DOHH2 (cell line): ENCODE measurements at regions not wholly inside any gene's neighbourhood (a gene's known extent, or its start where the extent isn't known, plus 50 kb on each side); places are given as distances from the start of the nearest gene placed in this dataset.

Source experiments
- H3F3A ChIP-seq: fragments of 200-600 bp; sonication (generic), shearing (Covaris generic); 2 replicates; pipeline ENCODE4 v1.6.0; 2016; ENCODE audit warnings: antibody characterized with exemption, mild to moderate bottlenecking; ENCODE audit not compliant: control insufficient read depth, insufficient read depth
- H3K27ac ChIP-seq: fragments of 200-600 bp; sonication (generic); 2 replicates; pipeline ENCODE4 v1.5.1; 2014; ENCODE audit warnings: low read depth, mild to moderate bottlenecking, low read length, moderate library complexity
- H3K27me3 ChIP-seq: fragments of 200-600 bp; sonication (generic); 2 replicates; pipeline ENCODE4 v1.6.1; 2014; ENCODE audit warnings: mild to moderate bottlenecking, low read length, mixed read lengths; ENCODE audit not compliant: control insufficient read depth
- H3K36me3 ChIP-seq: fragments of 200-600 bp; sonication (generic); 2 replicates; pipeline ENCODE4 v1.6.1; 2014; ENCODE audit warnings: mild to moderate bottlenecking, low read length, moderate library complexity, mixed read lengths; ENCODE audit not compliant: control insufficient read depth
- H3K4me1 ChIP-seq: fragments of 200-600 bp; sonication (generic); 2 replicates; pipeline ENCODE4 v1.6.1; 2014; ENCODE audit warnings: mild to moderate bottlenecking, low read length, mixed read lengths; ENCODE audit not compliant: control insufficient read depth
- H3K4me2 ChIP-seq: fragments of 200-600 bp; sonication (generic); 2 replicates; pipeline ENCODE4 v1.6.0; 2014; ENCODE audit warnings: mild to moderate bottlenecking, low read length, moderate library complexity
- H3K4me3 ChIP-seq: fragments of 200-600 bp; sonication (generic); 2 replicates; pipeline ENCODE4 v1.5.1; 2014; ENCODE audit warnings: mild to moderate bottlenecking, low read length, mixed read lengths
- H3K79me2 ChIP-seq: fragments of 200-600 bp; sonication (generic); 2 replicates; pipeline ENCODE4 v1.6.1; 2014; ENCODE audit warnings: mild to moderate bottlenecking, low read length, mixed read lengths; ENCODE audit not compliant: control insufficient read depth
- H3K9me2 ChIP-seq: fragments of 200-600 bp; sonication (generic); replicated peaks from 2 replicates; pipeline ENCODE4 v1.6.1; 2014; ENCODE audit warnings: mild to moderate bottlenecking, low read length, mixed read lengths; ENCODE audit not compliant: control insufficient read depth
- H3K9me3 ChIP-seq: fragments of 200-600 bp; sonication (generic); 2 replicates; pipeline ENCODE4 v1.6.1; 2014; ENCODE audit warnings: antibody characterized with exemption, low read length, mixed read lengths; ENCODE audit not compliant: control insufficient read depth, insufficient read depth
- H4K20me1 ChIP-seq: fragments of 200-600 bp; sonication (generic); 2 replicates; pipeline ENCODE4 v1.6.0; 2014; ENCODE audit warnings: low read depth, mild to moderate bottlenecking, antibody characterized with exemption, low read length, moderate library complexity; ENCODE audit not compliant: control insufficient read depth, insufficient read depth
- EZH2phosphoT487 ChIP-seq: fragments of 200-600 bp; sonication (generic); IDR thresholded peaks from 2 replicates; pipeline ENCODE4 v1.6.1; 2017; ENCODE audit warnings: borderline replicate concordance, mild to moderate bottlenecking, antibody characterized with exemption, low read length, moderate library complexity, mixed read lengths
- TF ChIP-seq, protein P1 (sequence below): fragments of 200-600 bp; sonication (generic); IDR thresholded peaks from one replicate; pipeline ENCODE4 v1.5.1; 2014; ENCODE audit warnings: antibody characterized with exemption, mild to moderate bottlenecking, low read depth, low read length; ENCODE audit not compliant: poor library complexity, severe bottlenecking

DNA sequence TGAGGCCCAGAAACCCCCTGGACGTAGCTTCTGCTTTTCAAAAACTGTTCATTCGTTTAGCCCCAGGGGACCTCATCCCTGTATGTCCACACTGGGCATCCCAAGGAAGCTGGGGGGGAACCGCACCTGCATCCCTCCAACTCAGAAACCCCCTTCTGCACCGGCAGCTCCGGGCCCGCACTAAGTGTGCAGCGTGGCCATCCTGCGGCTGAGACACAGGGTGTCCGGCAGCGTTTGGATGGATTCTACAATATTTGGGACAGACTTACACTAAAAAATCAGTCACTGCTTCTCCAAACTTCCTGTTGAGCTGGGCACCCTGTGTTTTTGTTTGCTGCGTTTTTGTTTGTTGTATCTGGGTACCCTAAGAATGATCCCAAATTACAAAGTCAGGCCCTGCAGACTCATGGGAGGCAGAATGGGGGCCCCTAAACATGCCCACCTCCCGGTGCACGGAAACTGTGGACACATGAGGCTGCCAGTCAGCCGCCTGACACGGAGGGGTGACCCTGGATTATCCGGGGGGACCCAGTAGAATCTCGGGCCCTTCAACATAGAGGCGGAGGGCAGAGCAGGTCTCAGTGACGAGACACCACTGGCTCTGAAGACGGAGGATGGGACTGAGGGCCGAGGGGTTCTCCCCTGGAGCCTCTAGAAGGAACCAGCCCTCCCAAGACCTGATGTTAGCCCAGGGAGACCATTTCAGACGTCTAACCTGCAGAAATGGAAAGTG lies 88.2 kb upstream of the BHLHE23 start:
- Histone ChIP-seq H3K27me3 (peaks cover 3% of the 10 kb centered on the region; the same call in 1 of the 2 replicates), H3K36me3 (no peaks in the 10 kb centered on the region), H3K4me1 (no peaks in the 10 kb centered on the region), H3K9me2 (no peaks in the 10 kb centered on the region), H3K9me3 (no peaks in the 10 kb centered on the region), H3K27ac (no peak overlapping the region), H4K20me1 (no peaks in the 10 kb centered on the region), H3K79me2 (no peaks in the 10 kb centered on the region), H3F3A (no peaks in the 10 kb centered on the region), H3K4me3 (no peak overlapping the region), H3K4me2 (no peak overlapping the region)
- TF ChIP-seq, protein P1, sequence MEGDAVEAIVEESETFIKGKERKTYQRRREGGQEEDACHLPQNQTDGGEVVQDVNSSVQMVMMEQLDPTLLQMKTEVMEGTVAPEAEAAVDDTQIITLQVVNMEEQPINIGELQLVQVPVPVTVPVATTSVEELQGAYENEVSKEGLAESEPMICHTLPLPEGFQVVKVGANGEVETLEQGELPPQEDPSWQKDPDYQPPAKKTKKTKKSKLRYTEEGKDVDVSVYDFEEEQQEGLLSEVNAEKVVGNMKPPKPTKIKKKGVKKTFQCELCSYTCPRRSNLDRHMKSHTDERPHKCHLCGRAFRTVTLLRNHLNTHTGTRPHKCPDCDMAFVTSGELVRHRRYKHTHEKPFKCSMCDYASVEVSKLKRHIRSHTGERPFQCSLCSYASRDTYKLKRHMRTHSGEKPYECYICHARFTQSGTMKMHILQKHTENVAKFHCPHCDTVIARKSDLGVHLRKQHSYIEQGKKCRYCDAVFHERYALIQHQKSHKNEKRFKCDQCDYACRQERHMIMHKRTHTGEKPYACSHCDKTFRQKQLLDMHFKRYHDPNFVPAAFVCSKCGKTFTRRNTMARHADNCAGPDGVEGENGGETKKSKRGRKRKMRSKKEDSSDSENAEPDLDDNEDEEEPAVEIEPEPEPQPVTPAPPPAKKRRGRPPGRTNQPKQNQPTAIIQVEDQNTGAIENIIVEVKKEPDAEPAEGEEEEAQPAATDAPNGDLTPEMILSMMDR = no peak
- no peak for TF ChIP-seq EZH2phosphoT487

DNA sequence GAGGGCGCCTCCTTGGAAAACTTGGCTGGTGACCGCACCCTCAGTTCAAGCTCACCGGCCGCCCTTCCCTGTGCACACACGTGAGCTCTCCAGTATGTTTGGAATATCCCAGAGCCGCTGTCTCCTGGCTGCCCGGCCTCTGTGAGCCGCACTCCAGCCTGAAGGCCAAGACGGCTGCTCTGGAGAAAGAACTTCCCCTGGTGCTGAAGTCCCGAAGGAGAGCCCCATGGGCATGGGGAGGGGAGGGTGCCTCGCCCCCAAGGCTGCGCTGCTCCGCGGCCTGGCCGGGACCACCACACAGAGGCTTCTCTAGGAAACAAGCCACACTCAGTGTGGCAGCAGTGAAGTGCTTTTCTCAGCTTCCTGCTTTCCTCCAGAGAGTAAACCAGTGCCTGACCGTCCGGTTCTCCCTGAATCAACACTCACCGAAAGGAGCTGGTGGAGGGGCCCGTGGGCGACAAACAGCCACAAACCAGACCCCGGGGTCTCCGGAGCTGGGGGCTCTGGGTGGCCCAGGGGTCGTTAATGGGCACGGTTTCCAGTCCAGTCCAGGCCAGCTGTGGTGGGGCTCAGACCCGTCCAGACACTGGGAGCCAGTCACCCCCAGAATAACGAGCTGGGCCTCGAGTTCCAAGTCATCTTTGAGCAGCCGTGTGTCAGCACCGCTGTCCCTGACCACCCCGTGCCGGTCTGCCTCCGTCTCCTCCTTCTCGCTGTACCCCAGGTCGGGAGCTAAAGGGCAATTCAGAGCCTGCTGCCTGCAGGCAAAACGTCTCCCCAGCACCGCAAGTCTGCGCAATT lies 87.4 kb upstream of the BHLHE23 start:
- Histone ChIP-seq H3K4me1 (no peaks in the 10 kb centered on the region), H3K4me2 (no peak overlapping the region), H3K36me3 (no peaks in the 10 kb centered on the region), H3K4me3 (no peak overlapping the region), H3K27me3 (peaks cover 3% of the 10 kb centered on the region; the same call in 1 of the 2 replicates), H3K27ac (no peak overlapping the region), H3F3A (no peaks in the 10 kb centered on the region), H3K79me2 (no peaks in the 10 kb centered on the region), H4K20me1 (no peaks in the 10 kb centered on the region), H3K9me3 (no peaks in the 10 kb centered on the region), H3K9me2 (no peaks in the 10 kb centered on the region)
- TF ChIP-seq, protein P1 = no peak
- TF ChIP-seq EZH2phosphoT487 = no peak

DNA sequence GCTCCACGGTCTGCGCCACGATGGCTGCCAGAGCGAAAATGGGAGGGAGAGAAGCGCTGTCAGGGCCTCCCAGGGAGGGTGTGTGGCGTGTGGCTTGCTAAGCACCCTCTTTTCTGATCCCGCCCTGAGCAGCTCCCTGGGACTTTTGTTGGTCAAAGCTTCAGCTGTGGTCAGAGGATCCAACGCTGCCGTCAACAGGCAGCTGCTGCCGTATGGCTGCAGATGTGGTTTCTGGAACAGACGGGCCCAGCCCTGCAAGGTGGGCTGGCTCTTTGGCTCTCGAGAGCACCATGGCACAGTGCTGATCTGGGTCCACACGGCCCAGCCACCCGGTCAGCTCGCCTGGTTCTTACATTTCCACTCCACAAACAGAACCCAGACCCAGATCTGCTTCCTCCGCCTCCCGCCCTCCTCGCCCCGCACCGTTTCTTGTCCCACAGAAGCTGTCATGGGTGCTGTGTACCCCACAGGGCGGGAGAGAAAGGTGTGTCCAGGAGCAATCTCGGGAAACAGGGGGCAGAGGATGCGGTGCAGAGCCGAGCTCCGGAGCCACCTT lies 86.0 kb upstream of the BHLHE23 start:
- Histone ChIP-seq H4K20me1 (no peaks in the 10 kb centered on the region), H3K27me3 (peaks cover 3% of the 10 kb centered on the region; the same call in 1 of the 2 replicates), H3K4me1 (no peaks in the 10 kb centered on the region), H3K4me2 (no peak overlapping the region), H3K27ac (no peak overlapping the region), H3K9me2 (no peaks in the 10 kb centered on the region), H3K36me3 (no peaks in the 10 kb centered on the region), H3K9me3 (no peaks in the 10 kb centered on the region), H3K79me2 (no peaks in the 10 kb centered on the region), H3F3A (no peaks in the 10 kb centered on the region), H3K4me3 (no peak overlapping the region)
- TF ChIP-seq, protein P1 = no peak
- no peak for TF ChIP-seq EZH2phosphoT487
